ENCODE measurements at regions not wholly inside any gene's neighbourhood (a gene's known extent, or its start where the extent isn't known, plus 50 kb on each side); places are given as distances from the start of the nearest gene placed in this dataset.

DNA sequence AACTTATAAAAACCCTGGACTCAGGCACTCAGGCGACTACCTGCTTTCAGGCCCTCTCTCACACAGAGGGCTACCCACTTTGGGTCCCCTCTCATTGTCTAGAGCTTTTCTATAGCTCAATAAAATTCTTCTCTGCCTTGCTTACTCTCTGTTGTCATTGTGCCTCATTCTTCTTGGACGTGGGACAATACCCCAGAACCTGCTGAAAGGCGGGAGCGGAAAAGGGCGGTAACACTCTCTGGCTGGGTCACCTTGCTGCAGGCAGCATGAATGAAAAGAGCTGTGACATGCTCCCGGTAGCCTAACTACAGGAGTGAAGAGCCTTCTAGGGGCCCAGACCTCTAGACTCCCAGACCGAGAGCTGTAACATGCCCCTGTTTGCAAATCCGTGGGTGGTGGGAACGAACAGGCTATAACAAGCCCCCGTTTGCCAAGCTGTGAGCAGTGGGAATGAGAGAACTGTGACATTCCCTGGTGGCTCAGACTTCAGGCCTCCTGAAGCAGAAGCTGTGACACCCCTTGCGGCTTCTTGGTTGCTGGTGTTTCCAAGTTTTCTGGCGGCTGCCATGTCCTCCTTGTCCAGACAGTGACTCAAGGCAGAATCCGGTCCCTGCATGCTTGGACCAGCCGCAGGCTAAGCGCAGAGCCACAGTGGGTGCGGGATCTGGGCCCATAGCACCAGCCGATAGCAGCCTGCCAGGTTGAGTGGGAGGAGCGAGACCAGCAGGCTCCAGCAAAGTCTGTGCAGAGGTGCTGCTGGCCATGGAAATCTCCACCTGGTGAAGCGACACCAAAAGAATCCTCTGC lies 684.6 kb downstream of the ARAP2 start:
- Histone ChIP-seq H3K27me3 (ENCODE audit: control insufficient read depth in 2 of 2, insufficient read depth in 2 of 2, low read length in 2 of 2) (no peaks in the 10 kb centered on the region), H4K20me1 (ENCODE audit: insufficient read depth, low read length) (no peaks in the 10 kb centered on the region), H3K4me1 (ENCODE audit: control insufficient read depth in 1 of 2, insufficient read depth in 2 of 2, low read length in 2 of 2) (no peaks in the 10 kb centered on the region), H3K4me2 (replicated peaks; ENCODE audit: extremely low read depth, low read length, poor library complexity, severe bottlenecking) (no peak overlapping the region), H3K4me3 (replicated peaks in 1 of 3; ENCODE audit: low read depth in 2 of 3, low read length in 3 of 3) (no peak overlapping the region), H2AFZ (ENCODE audit: insufficient read depth, low read depth, low read length, poor library complexity, severe bottlenecking) (no peak overlapping the region), H3K79me2 (ENCODE audit: insufficient read depth, low read length) (no peaks in the 10 kb centered on the region), H3K36me3 (replicated peaks in 1 of 2; ENCODE audit: control insufficient read depth in 1 of 2, insufficient read depth in 2 of 2, low read length in 2 of 2) (no peaks in the 10 kb centered on the region), H3K9me3 (replicated peaks in 1 of 2; ENCODE audit: control insufficient read depth in 1 of 2, insufficient read depth in 1 of 2, low read length in 2 of 2) (peaks cover 13 to 14% of the 10 kb centered on the region in 2 donors), H3K27ac (ENCODE audit: low read depth in 1 of 2, low read length in 2 of 2) (no peak overlapping the region), H3K9ac (ENCODE audit: insufficient read depth, low read length, poor library complexity, severe bottlenecking) (no peak overlapping the region)
- intact Hi-C loops (cut with micrococcal nuclease): no loop called here
- peaks cover 0 to 2% (median 1%) of the 10 kb centered on the region in 3 donors for H3K27me3 Mint-ChIP-seq (ENCODE audit: low read depth in 3 of 3)
- DNase-seq: no peak
- H3K4me3 Mint-ChIP-seq: no peak overlapping the region
- WGBS (ENCODE audit: insufficient coverage): 97% methylated on average over 17 of the region's 19 CpGs
- H3K27ac Mint-ChIP-seq: no peak overlapping the region
- no peak for TF ChIP-seq CTCF (IDR thresholded peaks at IDR 0.05)
- peaks cover 2 to 15% (median 10%) of the 10 kb centered on the region in 7 donors for H3K9me3 Mint-ChIP-seq
- H3K4me1 Mint-ChIP-seq: no peaks in the 10 kb centered on the region
- H3K36me3 Mint-ChIP-seq: no peaks in the 10 kb centered on the region

GRCh38 chr4:35562861-35563260 lies 681.5 kb downstream of the ARAP2 start:
- no peak overlapping the region for H3K9ac ChIP-seq (ENCODE audit: insufficient read depth, low read length, poor library complexity, severe bottlenecking)
- Mint-ChIP-seq H3K4me1 (no peaks in the 10 kb centered on the region), H3K4me3 (no peak overlapping the region), H3K27me3 (ENCODE audit: low read depth in 3 of 3) (peaks cover 0 to 2% (median 0%) of the 10 kb centered on the region in 3 donors), H3K9me3 (peaks cover 2 to 15% (median 10%) of the 10 kb centered on the region in 7 donors), H3K36me3 (no peaks in the 10 kb centered on the region), H3K27ac (no peak overlapping the region)
- no peak overlapping the region for H3K4me2 ChIP-seq (replicated peaks; ENCODE audit: extremely low read depth, low read length, poor library complexity, severe bottlenecking)
- no CpG with 5 or more reads among the region's 2 CpGs for WGBS (ENCODE audit: insufficient coverage)
- H3K9me3 ChIP-seq (replicated peaks in 1 of 2; ENCODE audit: control insufficient read depth in 1 of 2, insufficient read depth in 1 of 2, low read length in 2 of 2): peaks cover 13 to 14% of the 10 kb centered on the region in 2 donors
- no peaks in the 10 kb centered on the region for H3K4me1 ChIP-seq (ENCODE audit: control insufficient read depth in 1 of 2, insufficient read depth in 2 of 2, low read length in 2 of 2)
- no peaks in the 10 kb centered on the region for H3K27me3 ChIP-seq (ENCODE audit: control insufficient read depth in 2 of 2, insufficient read depth in 2 of 2, low read length in 2 of 2)
- H3K4me3 ChIP-seq (replicated peaks in 1 of 3; ENCODE audit: low read depth in 2 of 3, low read length in 3 of 3): no peak overlapping the region
- H4K20me1 ChIP-seq (ENCODE audit: insufficient read depth, low read length): no peaks in the 10 kb centered on the region
- H2AFZ ChIP-seq (ENCODE audit: insufficient read depth, low read depth, low read length, poor library complexity, severe bottlenecking): no peak overlapping the region
- no peak overlapping the region for H3K27ac ChIP-seq (ENCODE audit: low read depth in 1 of 2, low read length in 2 of 2)
- intact Hi-C loops (cut with micrococcal nuclease): no loop called here
- TF ChIP-seq CTCF (IDR thresholded peaks at IDR 0.05): no peak
- no peaks in the 10 kb centered on the region for H3K36me3 ChIP-seq (replicated peaks in 1 of 2; ENCODE audit: control insufficient read depth in 1 of 2, insufficient read depth in 2 of 2, low read length in 2 of 2)
- no peaks in the 10 kb centered on the region for H3K79me2 ChIP-seq (ENCODE audit: insufficient read depth, low read length)
- no peak for DNase-seq
